ENCODE measurements at regions not wholly inside any gene's neighbourhood (a gene's known extent, or its start where the extent isn't known, plus 50 kb on each side); places are given as distances from the start of the nearest gene placed in this dataset.

DNA sequence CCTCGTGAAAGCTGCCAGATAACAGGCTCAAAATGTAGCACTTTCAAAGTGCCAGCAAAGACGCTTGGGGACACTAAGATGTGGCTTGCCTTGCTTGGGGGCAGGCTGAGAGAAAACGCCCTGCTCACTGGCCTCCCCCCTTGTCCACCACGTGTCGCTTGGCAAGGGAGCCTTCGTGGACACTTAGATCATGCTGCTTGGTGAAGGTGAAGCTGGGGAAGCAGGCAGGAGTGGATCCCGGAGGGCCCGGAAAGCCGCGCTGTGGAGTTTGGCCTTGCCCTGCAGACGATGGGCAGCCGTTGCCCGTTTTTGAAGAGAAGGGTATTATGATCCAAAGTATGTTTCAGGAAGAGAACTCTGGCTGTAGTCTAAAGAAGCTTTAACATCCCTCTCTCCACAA is 53.4 kb upstream of the BDKRB2 start:
- intact Hi-C loops (cut with micrococcal nuclease) (no loop called here), in situ Hi-C loops (cut with MboI) (no loop called here)
- BruUV-seq (replicated peaks): no TSS peak
- Histone ChIP-seq H4K20me1 (replicated peaks; ENCODE audit: control insufficient read depth, insufficient read depth, low read length) (no peaks in the 10 kb centered on the region), H3K9ac (ENCODE audit: insufficient read depth in 1 of 2, low read depth in 2 of 2, low read length in 2 of 2) (no peak overlapping the region), H3K36me3 (ENCODE audit: control insufficient read depth, insufficient read depth, low read length) (no peaks in the 10 kb centered on the region), H3K9me1 (ENCODE audit: control insufficient read depth, insufficient read depth, low read length) (no peaks in the 10 kb centered on the region), H2AFZ (ENCODE audit: low read depth, low read length) (no peak overlapping the region), H3K79me2 (ENCODE audit: control insufficient read depth, insufficient read depth, low read length) (no peaks in the 10 kb centered on the region), H3K9me3 (replicated peaks; ENCODE audit: control insufficient read depth, insufficient read depth, low read depth, low read length) (no peaks in the 10 kb centered on the region), H3K27ac (ENCODE audit: extremely low read depth, low read depth, low read length) (no peak overlapping the region), H3K4me3 (no peak overlapping the region), H3K4me2 (ENCODE audit: insufficient read depth, low read length) (no peak overlapping the region), H3K27me3 (ENCODE audit: control insufficient read depth in 2 of 2, insufficient read depth in 2 of 2, low read length in 2 of 2) (peaks cover 0 to 7% of the 10 kb centered on the region in 2 experiments; a peak in 1 of 5 replicates), H3K4me1 (replicated peaks in 1 of 2; ENCODE audit: control insufficient read depth in 2 of 2, insufficient read depth in 2 of 2, low read length in 2 of 2) (no peaks in the 10 kb centered on the region)
- no peak for ATAC-seq
- ChIA-PET CTCF (ENCODE audit: low intra/inter-chr PET ratio) (no interaction called here), POLR2A (no interaction called here)
- WGBS (ENCODE audit: insufficient coverage, low coverage, missing lambda C conversion rate): 0% methylated on average over 9 of the region's 13 CpGs
- no peak for DNase-seq (ENCODE audit: extremely low read depth in 1 of 4, low spot score in 3 of 4)
- no peak for FAIRE-seq
- TF ChIP-seq NR2C1 (IDR thresholded peaks at IDR 0.05) (no peak), NR2C1 (tag; IDR thresholded peaks at IDR 0.05) (no peak), ZNF274 (IDR thresholded peaks at IDR 0.05; ENCODE audit: borderline replicate concordance, low read depth, low read length) (no peak), ZNF583 (CRISPR knock-in tag; IDR thresholded peaks at IDR 0.05) (no peak), ZKSCAN3 (CRISPR knock-in tag; IDR thresholded peaks at IDR 0.05) (no peak), SMARCB1 (IDR thresholded peaks at IDR 0.05; ENCODE audit: insufficient read length, low read depth) (no peak), RBM39 (optimal IDR thresholded peaks at IDR 0.05; ENCODE audit: low read depth, low read length) (no peak)

DNA sequence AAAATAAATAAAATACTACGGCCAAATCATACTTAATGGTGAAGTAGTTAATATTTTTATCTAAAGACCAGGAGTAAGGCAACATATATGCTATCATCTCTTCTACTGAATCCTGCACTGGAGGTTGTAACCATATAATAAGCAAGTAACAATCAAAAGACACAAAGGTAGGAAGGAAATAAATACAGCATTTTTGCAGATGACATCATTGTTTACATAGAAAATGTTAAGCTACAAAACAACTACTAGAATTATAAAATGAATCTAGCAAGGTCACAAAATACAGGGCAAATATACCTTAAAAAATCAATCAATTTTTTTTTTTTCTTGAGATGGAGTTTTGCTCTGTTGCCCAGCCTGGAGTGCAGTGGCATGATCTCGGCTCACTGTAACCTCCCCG is 51.6 kb upstream of the BDKRB2 start:
- TF ChIP-seq NUFIP1 (IDR thresholded peaks at IDR 0.05; ENCODE audit: partially characterized antibody) (no peak), RBM14 (IDR thresholded peaks at IDR 0.05; ENCODE audit: borderline replicate concordance, insufficient read depth, low read depth, low read length) (no peak), POLR2G (IDR thresholded peaks at IDR 0.05; ENCODE audit: low read depth, low read length) (no peak), ZNF311 (CRISPR knock-in tag; IDR thresholded peaks at IDR 0.05) (no peak), MYBL2 (IDR thresholded peaks at IDR 0.05; ENCODE audit: low read depth) (no peak), MYBL2 (CRISPR knock-in tag; IDR thresholded peaks at IDR 0.05; ENCODE audit: borderline replicate concordance) (no peak), ZFP30 (CRISPR knock-in tag; IDR thresholded peaks at IDR 0.05; ENCODE audit: borderline replicate concordance) (no peak)
- TF ChIP-seq, protein P1, sequence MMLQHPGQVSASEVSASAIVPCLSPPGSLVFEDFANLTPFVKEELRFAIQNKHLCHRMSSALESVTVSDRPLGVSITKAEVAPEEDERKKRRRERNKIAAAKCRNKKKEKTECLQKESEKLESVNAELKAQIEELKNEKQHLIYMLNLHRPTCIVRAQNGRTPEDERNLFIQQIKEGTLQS (IDR thresholded peaks at IDR 0.05): no peak
- TF ChIP-seq, protein P1 (CRISPR knock-in tag; conservative IDR thresholded peaks at IDR 0.05): no peak
- 0% methylated on average over 3 of the region's 3 CpGs for WGBS (ENCODE audit: insufficient coverage, low coverage, missing lambda C conversion rate)
- ChIA-PET POLR2A (no interaction called here), CTCF (ENCODE audit: low intra/inter-chr PET ratio) (no interaction called here)
- Histone ChIP-seq H2AFZ (ENCODE audit: low read depth, low read length) (no peak overlapping the region), H3K4me2 (ENCODE audit: insufficient read depth, low read length) (no peak overlapping the region), H3K9me1 (ENCODE audit: control insufficient read depth, insufficient read depth, low read length) (no peaks in the 10 kb centered on the region), H3K4me1 (replicated peaks in 1 of 2; ENCODE audit: control insufficient read depth in 2 of 2, insufficient read depth in 2 of 2, low read length in 2 of 2) (no peaks in the 10 kb centered on the region), H3K27me3 (ENCODE audit: control insufficient read depth in 2 of 2, insufficient read depth in 2 of 2, low read length in 2 of 2) (peaks cover 0 to 7% of the 10 kb centered on the region in 2 experiments; a peak in 1 of 5 replicates), H3K4me3 (no peak overlapping the region), H3K79me2 (ENCODE audit: control insufficient read depth, insufficient read depth, low read length) (no peaks in the 10 kb centered on the region), H4K20me1 (replicated peaks; ENCODE audit: control insufficient read depth, insufficient read depth, low read length) (no peaks in the 10 kb centered on the region), H3K36me3 (ENCODE audit: control insufficient read depth, insufficient read depth, low read length) (no peaks in the 10 kb centered on the region), H3K9me3 (replicated peaks; ENCODE audit: control insufficient read depth, insufficient read depth, low read depth, low read length) (no peaks in the 10 kb centered on the region), H3K9ac (ENCODE audit: insufficient read depth in 1 of 2, low read depth in 2 of 2, low read length in 2 of 2) (no peak overlapping the region), H3K27ac (ENCODE audit: extremely low read depth, low read depth, low read length) (no peak overlapping the region)
- no TSS peak for BruUV-seq (replicated peaks)
- intact Hi-C loops (cut with micrococcal nuclease): no loop called here
- DNase-seq (ENCODE audit: extremely low read depth in 1 of 4, low spot score in 3 of 4): no peak
- no peak for FAIRE-seq
- in situ Hi-C loops (cut with MboI): no loop called here
- ATAC-seq: no peak
